ENCODE measurements at regions not wholly inside any gene's neighbourhood (a gene's known extent, or its start where the extent isn't known, plus 50 kb on each side); places are given as distances from the start of the nearest gene placed in this dataset.

DNA sequence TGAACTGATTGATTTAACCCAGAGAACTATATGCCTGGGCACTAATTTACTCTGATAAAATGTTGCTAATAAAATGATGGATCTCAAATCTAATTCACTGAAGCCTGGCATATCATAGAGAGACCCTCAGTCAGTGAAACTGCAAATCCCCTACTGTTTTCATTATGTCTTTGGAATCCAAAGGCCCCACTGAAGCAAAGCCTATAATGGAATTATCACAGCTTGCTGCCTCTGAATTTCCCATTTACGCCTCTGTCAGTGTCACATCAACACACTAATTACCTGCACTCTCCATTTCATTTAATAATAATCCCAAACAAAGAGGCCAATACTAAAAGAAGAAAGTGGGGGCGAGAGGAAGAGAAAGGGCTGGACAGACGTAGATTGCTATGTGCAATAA, 470.9 kb downstream of the MBD2 start:
- no peak for DNase-seq (ENCODE audit: low read depth)

DNA sequence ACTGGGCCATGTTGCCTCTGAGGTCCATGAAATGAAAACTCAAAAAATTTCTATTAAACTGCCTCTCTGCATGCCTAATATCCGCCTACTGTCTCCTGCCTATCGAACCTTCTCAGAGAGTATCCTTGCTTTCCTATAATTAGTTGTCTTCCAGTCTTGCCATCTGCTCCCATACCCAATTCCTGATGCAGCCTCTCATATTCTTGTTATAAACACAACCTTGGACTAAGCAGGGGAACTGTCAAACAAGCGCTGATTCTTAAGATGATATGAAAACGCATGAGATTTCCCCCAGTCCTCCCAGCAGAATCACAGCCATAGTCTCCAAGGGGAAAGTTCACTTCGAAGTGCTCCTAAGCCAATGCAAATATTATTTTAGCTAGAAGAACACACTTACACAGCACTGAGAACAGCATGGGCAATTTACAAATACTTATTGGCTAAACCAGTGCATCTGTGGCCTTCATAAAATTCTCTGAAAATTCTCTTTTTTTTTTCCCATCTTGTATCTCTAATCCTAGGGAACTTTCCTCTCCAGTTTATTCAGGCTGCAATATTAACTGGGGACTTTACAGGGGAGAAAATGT, 471.6 kb downstream of the MBD2 start:
- DNase-seq (ENCODE audit: low read depth): no peak

DNA sequence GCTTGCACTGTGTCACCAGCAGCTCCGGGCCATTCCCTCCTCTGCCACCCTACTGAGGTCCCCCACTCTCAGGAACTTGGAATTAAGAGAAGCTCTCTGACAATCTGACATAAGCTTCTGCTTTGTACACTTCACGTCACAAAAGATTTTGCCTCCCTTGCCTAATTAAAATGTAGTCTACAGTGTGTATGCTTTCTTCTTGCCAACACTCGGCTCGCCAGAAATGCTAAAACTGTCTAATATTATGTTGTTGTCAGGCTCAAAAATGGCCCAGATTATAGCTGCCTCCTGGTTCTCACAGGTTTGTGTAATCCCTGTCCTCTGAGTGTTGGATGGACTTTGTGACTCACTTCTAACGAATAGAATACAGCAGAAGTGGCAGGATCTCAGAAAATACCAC, 474.7 kb downstream of the MBD2 start:
- no peak for DNase-seq (ENCODE audit: low read depth)

DNA sequence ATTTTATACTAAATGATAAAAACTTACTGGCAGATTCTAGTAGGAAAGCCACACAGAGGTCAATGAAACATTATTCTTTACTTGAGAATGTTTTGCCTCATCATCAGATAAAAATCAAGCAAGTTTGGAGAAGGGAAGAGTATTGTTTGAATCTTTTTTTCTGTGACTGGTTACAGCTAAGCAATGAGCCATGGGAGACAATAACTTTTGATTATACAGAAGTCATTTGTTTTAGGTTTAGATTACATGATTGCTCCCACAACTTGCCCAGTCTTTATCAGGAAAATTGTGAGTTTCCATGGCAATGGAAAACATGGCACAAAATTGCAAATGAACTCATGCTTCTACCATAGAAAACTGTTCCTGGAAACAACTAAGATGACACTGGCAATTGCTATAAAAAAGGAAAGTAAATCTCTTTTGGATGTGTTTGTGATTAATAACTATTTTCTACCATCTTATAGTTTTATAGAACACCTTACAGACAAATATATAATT, 476.8 kb downstream of the MBD2 start:
- DNase-seq (ENCODE audit: low read depth): no peak

DNA sequence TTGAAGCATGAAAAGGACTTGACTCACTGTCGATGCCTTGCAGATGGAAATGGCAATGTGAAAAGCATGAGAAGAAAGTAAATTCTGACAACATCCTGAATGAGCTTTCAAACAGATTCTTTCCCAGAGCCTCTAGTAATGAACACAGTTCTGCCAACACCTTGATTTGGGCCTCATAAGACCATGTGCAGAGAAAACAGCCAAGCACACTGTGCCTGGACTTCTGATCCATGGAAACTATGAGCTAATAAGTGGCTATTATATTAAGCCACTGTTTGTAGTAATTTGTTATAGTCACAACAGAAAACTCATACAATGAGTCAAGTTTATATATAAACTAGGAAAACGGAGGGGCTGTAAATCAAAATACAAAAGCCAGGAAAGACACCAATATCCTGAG, 477.3 kb downstream of the MBD2 start:
- no peak for DNase-seq (ENCODE audit: low read depth)

DNA sequence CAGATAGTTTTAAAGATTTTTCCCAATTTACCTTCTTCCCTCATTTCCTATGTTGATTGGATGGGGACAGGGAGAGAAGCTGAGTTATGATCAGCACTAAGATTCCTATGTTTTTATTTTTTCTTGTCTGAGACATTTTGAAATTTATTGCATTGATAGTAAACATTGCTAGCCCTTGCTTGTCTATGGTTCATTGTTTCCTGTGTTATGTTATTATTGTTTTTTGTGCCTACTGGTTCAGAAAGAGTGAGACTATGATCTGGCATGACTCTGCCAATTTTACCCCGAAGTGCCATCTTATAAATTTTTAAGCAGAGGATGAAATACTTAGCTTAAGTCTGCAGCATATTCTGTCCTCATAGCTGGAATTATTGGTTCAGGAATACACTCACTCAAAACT, 478.5 kb downstream of the MBD2 start:
- no peak for DNase-seq (ENCODE audit: low read depth)

DNA sequence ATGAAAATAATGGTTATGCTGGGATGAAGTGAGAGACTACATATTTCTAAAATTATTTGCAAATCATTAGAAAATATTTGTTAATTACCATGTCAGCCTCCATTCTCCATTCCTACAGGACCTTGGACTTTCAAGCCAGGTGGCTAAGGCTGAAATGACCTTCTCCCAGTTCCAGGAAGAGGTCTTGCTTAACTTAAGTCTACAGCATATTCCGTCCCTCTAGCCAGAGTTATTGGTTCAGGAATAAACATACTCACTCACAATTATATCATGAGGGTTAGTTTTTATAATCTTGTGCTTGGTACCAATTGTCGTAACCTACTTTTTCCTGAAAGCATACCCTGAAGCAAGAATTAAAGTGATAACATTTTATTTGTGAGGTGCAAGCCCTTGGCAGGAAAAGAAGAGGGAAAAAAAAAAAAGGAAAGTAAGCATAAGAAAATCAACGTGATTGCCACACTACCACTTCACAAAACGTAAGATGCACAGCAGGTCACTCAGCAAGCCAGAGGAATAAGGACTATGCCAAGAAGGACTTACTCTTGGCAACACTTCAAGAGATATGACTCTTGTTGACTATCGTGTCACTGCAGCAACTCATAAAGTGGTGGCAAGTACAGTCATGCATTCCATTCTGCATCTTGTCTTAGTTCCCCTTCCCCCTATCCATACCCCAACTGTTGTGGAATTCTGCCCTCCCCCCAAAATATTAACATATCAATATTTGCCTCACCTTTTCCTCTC, 479.1 kb downstream of the MBD2 start:
- DNase-seq (ENCODE audit: low read depth): peak; percentile 39

DNA sequence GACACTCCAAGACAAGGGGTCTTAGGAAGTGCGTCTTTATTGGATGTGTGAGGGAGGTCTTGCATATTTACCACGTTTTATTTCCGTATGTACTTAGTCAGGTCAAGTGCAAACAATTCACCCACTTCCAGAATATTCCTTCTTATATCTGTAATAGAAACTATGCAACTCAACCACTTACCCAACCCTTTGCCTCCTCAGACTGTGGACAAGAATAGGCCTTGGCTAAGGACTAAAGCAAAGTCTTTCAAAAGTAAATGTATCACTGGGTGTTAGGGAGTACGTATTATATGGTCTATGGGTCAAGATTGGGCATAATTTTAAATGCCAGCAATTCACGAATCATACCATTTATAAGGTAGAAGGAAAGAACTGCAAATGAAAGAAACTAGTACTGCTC, 484.8 kb downstream of the MBD2 start:
- no peak for DNase-seq (ENCODE audit: low read depth)

DNA sequence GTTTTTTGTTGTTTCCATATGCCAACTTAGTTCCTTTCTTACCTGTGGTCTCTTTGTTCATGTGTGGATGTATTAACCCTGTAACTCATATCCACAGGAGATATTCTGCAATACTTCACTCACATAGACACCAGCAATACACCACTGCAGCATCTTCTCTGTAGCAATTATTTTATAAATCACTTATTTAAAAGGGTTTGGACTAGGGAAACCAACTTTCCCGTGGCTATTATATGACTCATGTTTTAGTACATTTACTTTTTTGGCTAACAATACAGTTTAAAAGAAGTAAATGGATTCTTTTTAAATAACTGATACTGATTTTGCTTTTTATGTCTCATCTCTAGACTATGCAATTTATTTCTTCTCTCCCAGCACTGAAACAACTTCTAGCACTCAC, 488.9 kb downstream of the MBD2 start:
- no peak for DNase-seq (ENCODE audit: low read depth)

DNA sequence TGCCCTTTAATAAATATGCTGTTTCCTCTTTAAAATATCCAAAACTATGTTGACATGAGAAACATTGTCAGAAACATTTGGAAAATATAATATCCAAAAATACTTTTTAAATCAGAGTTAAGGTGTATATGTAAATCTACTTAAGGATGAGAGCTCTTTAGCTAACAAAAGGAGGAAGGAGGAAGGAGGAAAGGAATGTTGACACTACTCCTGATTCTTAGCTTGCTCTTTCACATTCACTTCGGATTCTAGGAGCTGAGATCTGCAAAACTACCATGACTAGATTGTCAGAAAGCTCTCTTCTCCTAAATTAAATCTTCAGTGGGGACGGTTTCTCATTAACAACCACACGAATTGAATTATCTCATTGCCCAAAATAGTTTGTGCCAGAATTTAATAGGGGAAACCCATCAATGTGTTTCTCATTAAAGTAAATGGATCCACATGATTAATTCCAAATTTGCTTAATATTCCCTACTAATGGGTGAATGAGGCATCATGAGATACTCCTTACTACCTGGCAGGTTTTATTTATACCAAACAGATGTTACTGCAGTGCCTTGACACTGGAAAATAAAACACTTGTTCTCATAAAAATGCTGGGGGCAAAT, 509.1 kb downstream of the MBD2 start:
- DNase-seq (ENCODE audit: low read depth): no peak

DNA sequence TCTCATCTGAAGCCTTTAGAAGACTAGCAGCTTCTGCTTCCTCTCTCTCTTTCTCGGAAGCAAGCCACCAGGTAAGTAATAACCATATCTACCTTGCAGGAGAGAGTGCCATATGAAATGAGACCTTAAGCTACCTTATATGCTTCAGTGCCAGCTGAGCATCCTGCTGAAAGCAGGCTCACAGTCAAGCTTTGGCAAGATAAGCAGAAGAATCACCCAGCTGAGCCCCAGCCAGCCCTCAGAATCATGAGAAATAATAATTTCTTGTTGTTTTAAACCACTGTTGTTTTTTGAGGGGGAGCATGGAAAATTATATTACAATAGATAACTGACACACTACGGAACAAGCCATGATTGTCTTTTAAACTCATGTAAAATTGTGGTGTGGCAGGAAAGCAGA, 514.4 kb downstream of the MBD2 start:
- DNase-seq (ENCODE audit: low read depth): no peak

DNA sequence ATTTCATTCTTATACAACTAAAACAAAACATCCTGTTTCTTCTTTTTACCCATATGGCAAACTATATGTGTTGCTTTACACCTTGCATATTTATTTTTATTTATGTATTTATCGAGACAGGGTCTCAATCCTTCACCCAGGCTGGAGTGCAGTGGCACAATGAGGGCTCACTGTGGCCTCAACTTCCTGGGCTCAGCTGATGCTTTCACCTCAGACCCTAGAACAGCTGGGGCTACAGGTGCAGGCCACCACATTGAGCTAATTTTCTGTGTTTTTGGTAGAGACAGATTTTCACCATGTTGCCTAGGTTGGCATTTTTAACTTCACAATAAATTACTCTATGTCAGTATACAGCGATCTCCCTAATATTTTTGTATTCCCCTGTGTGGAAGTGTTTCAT, 522.0 kb downstream of the MBD2 start:
- no peak for DNase-seq (ENCODE audit: low read depth)

DNA sequence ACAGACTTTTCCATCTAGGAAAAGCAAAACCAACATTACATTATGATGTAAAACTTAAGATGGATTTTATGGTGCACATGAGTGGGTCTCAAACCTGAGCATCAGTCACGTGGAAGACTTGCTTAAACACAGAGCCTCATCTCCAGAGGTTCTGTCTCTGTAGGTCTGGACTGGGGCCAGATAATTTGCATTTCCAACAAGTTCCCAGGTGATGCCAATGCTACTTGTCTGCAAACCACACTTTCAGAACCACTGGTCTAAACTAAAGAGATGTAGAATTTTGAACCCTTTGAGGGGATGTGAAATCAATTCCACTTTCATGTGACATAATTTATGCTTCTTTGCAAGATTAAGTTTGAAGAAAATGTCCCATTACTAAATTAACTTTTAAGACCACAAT, 522.8 kb downstream of the MBD2 start:
- no peak for DNase-seq (ENCODE audit: low read depth)

DNA sequence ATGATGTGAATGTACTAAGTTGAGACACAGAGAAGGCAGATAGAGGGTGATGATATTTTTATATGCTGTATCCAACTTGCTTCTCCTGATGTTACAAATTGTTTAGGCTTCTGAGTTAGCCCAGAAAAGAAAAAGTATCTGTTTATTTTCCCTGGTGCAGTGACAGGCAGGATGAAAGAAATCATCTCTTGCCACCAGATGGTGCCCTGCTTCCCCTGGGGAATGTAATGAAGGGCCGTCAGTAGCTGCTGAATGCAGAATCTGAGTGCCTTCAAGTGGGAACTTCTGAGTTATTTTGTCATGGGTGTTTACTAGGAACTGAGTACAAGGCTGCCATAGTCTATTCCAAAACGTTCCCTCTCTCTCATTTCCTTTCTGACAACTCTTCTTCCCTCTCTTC, 525.6 kb downstream of the MBD2 start:
- DNase-seq (ENCODE audit: low read depth): peak; percentile 15

DNA sequence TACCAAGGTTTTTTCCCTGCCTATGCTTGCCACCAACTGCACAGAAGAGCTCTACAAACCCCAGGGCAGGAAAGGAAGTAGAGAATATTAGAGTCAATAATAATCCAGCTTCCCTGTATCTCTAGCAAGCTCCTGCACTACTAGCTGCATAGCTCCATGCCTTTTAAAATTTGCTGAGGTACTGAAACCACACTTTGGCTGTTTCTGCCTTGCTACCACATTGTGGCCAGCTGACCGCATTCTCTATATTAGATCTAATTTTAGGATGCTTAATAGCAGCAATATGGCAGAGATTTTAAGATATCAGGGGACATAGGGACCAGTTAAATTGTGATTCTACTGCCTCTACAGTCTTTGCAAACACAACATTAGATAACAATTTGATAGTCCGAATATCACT, 534.6 kb downstream of the MBD2 start:
- no peak for DNase-seq (ENCODE audit: low read depth)

DNA sequence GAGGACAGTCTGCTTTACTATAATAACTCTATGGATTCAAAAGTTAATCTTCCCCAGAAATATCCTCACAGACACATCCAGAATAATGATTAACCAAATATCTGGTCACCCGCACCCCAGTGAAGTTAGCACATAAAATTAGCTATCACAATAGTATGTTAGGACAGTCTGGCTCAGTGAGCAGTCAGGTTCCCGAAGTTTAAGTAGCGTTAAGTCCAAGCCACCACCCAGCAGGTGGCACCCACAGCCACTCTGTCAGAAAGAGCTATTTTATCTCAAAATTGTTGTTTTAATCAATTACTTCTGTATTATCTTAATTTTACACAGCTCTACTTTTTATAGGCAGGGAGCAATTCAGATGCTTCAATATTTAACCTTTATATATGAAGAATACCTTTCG, 537.5 kb downstream of the MBD2 start:
- no peak for DNase-seq (ENCODE audit: low read depth)

DNA sequence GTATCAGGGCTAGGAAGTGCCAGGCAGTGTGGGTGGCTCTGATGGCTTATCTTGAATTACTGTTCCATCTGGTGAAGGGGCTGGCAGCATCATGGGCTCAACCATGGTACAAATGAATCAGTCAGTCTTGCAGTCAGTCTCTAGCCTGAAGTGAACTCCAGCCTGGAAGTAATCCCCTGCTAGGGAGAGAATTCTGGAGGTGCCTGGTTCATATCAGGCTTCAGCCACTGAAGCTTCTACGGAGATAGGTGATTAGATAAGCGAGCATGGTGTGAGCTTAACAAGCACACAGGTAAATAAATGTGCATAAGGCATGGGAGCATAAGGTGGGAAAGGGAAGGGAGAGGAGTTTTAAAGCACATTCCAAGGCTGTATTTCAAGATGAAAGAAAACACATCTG, 541.7 kb downstream of the MBD2 start:
- DNase-seq (ENCODE audit: low read depth): no peak

DNA sequence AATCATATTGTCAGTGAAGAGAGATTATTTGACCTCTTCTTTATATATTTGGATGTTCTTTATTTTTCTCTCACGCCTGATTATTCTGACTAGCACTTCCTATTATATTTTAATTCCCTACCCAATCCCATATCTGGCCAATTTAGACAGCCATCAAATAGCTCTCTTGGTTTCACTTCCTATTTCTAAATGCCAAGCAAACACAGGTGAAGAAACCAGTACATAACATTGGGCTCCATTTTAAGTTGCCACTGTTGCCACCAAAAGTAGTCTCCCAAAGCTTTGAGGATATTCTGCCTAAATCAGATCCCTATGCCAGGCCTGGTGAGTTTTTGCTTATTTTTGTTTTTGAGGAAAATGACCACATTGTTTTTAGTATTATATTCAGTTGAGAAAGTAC, 547.0 kb downstream of the MBD2 start:
- no peak for DNase-seq (ENCODE audit: low read depth)

DNA sequence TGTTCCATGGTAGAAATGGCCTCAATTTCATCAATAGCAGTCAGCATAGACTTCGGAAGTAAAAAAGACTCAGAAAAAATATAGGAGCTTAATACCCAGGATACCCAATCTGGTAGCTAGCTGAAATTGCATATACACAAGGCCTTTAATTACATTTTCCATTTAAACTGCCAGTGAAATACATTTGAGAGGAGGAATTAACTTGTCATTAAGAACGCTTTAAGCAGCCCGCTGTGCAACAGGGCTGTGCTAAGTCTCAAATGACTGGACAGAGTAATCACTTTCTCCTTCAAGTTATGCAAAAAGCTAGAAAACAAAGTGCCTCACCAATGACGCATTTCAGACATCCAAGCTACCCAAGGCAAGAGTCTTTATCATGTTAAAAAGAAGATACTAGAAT, 558.8 kb downstream of the MBD2 start:
- DNase-seq (ENCODE audit: low read depth): no peak

DNA sequence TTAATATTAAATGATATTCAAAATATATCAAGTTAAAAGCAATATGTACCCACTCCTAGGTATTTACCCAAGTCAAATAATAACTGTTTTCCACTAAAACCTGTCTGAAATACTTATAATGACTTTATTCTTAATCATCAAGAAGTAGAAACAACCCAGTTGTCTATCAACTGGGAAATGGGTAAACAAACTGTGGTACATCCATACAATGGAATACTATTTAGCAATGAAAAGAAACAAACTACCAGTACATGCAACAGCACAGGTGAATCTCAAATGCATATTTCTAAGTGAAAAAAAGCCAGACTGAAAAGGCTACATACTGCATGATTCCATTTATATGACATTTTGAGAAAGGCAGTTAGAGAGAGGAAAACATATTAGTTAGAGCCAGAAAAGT, 559.9 kb downstream of the MBD2 start:
- no peak for DNase-seq (ENCODE audit: low read depth)

DNA sequence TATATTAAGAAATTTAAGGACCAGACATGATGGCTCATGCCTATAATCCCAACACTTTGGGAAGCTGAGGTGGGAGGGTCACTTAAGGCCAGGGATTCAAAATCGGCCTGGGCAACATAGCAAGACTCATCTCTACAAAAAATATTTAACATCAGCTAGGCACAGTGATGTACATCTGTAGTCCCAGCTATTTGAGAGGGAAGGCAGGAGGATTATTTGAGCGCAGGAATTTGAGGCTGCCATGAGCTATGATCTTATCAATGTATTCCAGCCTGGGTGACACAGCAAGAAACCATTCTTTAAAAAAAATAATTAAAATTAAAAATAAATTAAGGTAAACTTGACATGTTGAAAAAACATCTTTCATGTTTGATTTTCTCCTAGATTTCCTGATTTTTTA, 564.2 kb downstream of the MBD2 start:
- no peak for DNase-seq (ENCODE audit: low read depth)

DNA sequence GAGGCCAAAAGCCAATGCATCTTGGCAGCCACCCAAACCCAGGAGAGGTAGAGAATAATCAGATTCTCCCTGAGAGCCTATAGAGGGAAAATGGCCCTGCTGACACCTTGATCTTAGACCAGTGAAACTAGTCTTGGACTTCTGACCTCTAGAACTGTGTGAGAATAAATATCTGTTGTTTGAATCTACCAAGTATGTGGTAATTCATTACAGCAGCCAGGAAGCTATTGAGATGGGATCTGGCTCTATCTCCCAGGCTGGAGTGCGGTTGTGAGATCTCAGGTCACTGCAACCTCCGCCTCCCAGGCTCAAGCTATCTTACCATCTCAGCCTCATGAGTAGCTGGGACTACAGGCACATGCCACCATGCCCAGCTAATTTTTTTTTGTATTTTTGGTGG, 567.2 kb downstream of the MBD2 start:
- no peak for DNase-seq (ENCODE audit: low read depth)

DNA sequence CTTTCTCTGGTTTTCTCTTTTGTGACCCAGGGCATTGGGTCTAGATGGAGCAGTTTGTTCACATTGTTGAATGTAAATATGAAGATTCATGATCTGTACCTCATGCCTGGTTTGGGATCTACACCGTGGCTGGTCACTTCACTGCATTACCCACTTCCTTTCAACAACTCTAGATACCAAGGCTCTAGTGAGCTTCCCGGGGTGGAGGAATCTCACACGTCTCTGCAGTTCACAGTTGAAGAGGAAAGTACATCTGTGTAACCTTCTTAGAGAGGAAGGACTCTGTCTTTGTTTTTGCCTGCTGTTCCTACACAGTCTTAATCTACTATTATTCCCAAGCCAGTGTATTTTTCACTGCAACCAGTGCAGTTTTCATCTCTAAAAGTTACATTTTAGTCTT, 574.8 kb downstream of the MBD2 start:
- no peak for DNase-seq (ENCODE audit: low read depth)

Data from HS-27A (cell line).